Stromal cell of bone marrow (primary cell): ENCODE measurements at regions not wholly inside any gene's neighbourhood (a gene's known extent, or its start where the extent isn't known, plus 50 kb on each side); places are given as distances from the start of the nearest gene placed in this dataset.

Source experiments
- DNase-seq: peaks from one replicate; pipeline ENCODE4 v3.0.0-alpha.2; 2012; ENCODE audit warnings: low read depth

DNA sequence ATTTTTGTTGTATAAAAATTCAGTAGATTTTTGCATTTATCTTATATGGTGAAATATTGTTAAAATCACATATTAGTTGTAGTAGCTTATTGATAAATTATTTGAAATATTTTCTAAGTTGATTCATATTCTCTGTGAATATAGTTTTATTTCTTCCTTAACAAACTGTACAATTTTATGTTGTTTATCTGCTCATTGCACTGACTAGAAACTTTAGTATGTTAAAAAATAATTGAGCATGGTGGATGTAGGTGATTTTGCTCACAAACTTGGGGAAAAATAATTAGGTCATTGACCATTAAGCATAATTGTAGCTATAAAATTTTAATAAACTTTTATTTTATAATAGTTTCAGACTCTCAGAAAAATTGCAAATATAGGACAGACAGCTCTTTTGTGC lies 1445.3 kb upstream of the MIR17HG start:
- DNase-seq: no peak

DNA sequence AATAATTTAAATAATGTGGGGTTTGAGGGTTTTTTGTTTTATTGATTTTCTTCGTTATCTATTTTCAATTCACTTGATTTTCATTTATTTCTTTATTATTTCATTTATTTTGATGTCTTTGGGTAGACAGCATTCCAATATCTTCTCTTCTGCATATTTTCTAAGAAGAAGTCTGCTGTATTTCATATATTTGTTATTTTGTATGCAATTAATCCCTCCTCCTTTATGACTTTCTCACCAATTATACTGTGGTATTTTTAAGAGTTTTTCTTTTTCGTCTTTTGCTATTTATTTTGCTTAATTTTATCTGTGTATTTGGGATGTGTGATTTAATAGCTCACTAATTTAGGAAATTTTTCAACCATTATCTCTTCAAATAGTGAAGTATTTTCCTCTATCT lies 1444.4 kb upstream of the MIR17HG start:
- no peak for DNase-seq

DNA sequence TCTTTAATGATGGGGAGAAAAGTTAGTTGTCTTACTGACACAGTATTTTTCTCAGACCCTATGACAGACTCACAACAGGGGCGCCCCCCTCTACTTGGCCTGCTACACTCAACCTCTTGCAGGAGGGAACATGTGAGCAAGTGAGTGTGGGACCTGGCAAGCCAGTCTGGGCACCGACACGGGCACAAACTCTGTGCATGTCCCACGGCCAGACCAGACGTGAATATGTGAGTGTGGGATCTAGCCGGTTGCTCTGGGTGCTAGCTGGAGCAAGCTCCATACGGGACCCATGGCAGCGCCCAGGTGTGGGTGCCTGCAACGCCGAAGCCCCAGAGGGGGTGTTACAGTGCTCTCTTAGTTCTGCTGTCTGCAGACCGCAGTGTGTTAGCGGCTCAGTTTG lies 1437.3 kb upstream of the MIR17HG start:
- DNase-seq: no peak

DNA sequence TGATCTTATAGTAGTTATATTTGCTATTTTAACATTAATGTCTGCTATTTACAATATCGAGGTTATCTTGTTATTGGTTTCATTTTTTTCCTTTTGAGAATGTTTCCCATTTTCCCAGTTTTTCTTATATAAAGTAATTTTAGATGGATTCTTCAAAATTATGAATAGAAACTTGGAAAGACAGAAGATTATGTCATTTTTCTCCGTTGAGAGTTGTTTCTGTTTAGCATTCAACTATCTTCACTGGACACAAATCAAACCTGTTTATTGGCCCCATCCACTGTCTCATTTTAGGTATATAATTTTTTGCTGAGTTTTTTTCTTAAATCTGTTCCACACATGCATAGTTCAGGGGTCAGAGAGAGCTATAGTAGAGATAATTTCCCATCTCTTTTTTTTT lies 1430.9 kb upstream of the MIR17HG start:
- no peak for DNase-seq

DNA sequence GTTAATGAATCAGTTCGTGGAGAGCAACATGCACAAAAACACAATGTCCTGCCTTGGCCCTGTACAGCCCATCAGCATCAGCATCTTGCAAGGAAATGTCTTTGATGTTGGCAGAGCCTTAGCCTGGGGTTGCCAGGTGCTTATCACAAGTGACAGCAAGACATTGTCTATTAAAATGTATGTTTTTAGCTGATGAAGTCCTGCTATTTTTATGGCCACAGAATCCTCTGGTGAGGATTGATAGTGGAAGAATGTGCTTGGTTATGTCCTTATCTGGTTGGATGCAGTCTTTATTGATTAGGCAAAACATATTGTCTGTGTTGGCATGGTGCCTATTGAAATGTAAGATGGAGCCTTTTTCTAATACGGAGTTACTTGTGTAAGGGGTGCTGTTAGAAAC lies 1427.0 kb upstream of the MIR17HG start:
- no peak for DNase-seq

DNA sequence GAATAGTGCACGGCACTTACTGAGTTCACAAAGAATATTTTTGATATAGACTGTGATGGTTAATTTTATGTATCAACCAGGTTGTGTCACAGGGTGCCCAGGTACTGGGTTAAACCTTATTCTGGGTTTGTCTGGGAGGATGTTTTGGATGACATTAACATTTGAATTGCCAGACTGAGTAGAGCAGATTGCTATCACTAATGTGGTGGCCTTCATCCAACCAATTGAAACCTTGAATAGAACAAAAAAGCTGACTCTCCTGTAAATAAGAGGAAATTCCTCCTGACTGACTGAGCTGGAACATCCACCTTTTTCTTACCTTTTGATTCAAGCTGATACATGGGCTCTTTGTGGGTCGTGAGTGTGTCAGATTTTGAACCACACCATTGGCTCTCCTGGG lies 1424.4 kb upstream of the MIR17HG start:
- no peak for DNase-seq

DNA sequence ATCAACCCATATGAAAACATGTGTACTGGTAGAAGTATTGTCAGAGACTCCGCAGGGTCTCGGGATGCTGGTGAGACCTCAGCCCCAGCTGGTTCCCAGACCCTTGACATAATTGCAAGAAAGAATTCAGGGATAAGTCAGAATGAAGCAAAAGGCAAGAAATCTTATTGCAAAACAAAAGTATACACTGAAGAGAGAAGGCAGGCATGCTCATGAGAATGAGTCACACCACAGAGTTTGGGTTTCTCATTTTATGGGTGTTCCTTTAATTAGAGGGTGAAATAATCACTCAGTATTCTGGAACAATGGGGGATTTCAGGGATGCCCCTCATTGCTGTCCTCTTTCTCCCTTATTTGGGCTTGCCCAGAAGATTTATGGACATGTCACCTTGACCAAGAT lies 1423.8 kb upstream of the MIR17HG start:
- no peak for DNase-seq

DNA sequence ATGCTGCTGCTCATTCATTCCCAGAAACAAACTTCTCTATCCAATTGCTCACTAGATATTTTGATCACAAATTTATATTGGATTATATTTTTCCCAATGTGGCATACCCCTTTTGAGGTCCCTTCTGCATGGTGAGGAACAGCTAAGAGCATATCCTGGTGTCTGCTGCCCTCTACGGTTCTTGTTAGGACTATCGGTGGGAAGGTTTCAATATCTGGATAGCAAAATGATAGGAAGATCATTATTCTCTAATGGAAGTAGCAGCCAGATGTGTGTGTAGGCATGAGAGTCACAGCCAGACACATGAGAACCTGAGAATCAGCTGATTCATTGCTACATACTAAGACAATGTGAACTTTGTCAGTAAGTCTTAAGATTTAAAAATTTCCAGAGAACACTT lies 1422.4 kb upstream of the MIR17HG start:
- no peak for DNase-seq

DNA sequence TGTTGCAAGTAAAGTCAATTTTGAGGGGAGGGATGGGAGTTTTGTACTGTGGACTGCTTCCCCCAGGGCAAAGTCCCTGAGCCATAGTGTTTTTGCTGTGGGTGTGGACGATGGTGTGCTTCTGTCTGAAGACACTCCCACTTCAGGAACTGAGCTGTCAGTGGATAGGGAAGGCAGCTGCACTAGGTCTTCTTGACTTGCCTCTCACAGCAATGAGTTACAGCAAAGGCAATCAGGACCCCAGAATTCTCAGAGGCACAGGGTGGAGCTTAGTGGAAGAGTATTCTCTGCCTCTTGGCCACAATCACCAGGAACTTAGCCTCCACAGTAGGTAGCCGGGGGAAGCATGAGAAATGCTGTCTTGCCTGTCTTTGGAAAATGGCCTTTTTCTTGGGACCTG lies 1416.6 kb upstream of the MIR17HG start:
- no peak for DNase-seq

DNA sequence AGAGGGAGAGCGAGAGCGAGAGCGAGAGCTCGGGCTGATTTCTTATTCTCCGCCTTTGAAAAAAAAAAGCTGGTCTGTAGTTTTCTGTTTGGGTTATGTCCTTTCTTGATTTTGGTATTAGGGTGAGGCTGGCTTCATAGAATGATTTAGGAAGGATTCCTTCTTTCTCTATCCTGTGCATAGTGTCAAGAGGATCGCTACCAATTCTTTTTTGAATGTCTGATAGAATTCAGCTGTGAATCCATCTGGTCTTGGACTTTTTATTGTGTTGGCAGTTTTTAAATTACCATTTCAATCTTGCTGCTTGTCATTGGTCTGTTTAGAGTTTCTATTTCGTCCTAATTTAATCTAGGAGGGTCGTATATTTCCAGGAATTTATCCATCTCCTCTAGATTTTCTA lies 1414.6 kb upstream of the MIR17HG start:
- no peak for DNase-seq

DNA sequence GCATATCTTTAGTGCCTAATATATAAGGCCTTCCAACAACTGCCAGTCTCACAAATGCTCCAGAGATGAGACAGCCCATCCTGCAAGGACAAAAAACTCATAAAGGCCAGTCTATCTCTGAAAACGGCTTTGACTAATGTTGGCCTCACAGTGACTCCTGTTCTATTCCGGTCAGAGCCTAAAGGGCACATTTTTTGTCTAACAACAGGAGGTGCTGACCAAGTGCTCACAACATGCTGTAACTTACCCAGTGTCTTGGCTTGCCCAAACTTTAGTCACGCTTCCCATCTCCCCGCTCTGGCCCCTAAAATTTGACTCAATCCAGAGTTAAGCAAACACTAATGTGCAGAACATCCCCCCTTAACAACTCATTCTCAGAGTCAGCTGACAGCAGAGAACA lies 1411.2 kb upstream of the MIR17HG start:
- DNase-seq: no peak

DNA sequence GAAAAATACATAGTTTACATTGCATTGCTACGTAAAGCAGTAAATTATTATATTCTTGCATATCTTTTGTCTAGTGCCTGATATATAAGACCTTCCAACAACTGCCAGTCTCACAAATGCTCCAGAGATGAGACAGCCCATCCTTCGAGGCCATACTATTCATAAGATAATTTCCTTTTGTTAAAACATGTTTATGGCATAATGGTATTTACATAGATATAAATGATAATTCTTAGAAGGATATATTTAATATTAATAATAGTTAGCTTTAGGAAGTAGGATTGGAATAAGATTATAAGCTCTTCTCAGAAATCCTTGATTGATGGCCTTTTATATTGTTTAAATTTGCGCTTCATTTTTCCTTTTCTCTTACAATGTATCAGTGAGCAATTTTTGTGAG lies 1410.1 kb upstream of the MIR17HG start:
- no peak for DNase-seq

DNA sequence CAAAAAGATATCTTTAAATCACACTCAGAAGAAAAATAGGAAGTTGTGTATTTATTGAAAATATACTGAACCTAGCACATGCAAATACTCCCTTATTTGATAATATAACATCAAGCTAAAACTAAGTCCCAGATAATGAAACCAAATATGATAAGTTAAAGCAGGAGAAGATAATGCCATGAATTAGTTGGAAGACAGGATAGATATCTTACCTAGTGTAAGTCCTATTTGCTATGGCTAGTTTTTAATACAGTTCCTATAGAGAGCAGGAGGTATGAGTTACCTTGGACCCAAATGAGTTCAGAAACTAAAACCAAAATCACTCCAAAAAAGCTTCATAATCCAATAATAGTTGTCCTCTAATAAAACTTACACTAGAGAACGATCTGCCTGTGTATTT lies 1407.1 kb upstream of the MIR17HG start:
- DNase-seq: no peak

DNA sequence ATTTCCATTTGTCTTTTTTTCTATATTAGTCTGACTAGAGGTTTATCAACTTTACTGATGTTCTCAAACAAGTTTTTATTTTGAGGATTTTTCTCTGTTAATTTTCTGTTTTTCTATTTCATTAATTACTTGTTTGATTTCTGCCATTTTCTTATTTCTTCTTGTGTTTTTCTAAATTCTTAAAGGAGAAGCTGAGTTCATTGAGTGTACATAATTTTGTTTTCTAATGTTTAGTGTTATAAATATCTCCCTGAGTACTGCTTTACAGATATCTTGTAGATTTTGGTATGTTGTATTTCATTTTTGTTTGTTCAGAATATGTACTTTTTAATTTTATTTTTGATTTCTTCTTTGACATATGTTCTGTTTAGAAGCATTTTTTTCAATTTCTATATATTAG lies 1404.3 kb upstream of the MIR17HG start:
- DNase-seq: no peak

DNA sequence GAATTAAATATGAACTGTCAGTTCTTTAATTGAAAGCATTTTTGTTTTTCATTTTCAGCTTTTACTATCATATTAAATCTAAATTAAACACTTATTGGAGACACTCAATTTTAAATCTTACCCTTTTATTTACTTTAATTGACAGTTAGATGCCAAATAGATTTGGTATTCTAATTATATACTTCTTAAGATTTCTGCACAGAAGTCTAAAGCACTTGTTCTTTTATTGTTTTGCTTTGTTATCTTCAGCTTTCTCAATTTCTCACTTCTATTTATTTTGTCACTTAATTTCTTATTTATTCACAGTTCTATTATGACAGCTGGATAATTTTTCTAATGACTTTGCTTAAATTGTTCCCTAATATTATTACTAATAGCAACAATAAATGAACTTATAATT lies 1397.3 kb upstream of the MIR17HG start:
- DNase-seq: no peak

DNA sequence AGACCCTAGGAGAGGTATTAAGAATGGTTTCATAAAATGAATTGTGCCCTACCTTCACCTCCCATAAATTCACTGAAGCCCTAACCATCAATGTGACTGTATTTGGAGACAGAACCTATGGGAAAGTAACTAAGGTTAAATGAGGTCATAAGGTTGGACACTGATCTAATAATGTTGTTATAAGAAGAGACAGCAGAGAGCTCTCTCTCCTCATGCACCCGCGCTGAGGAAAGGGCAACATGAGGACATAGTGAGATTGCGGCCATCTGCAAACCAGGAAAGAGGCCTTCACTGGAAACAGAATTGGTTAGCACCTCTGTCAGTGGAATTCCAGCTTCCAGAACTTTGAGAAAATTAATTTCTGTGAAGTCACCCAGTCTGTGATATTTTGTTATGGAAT lies 1396.1 kb upstream of the MIR17HG start:
- DNase-seq: no peak

DNA sequence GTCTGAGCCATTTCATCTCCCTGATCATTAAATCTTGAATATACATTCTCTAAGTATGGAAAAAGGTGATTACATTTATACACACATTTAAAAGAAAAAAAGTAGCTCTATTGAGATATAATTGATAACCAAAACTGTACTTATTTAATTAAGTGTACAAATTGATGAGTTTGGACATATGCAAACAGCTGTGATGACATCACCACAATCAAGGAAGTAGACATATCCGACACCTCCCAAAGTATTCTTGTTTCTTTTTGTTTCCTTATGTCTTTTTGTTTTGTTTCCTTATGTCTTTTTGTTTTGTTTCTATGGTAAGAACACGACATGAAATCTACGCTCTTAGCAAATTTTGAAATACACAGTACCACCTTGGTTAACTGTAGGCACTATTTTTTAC lies 1393.9 kb upstream of the MIR17HG start:
- DNase-seq: no peak

DNA sequence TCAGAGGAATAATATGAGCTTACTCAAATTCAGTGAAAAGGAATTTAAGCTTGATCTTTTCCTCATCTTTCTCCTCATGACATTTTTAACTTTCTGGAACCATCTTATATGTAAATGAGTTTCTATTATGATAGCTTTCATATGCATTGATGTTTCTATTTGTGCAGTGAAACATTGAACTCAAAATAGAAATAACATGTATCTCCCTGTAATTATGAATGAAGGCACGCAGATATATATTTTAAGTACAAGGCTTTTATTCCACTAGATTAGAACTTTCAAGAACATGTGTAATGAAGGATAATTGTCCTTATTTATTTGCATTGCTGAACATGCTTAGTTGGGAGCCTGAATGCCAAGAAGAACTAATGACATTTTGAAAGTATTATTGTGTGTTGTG lies 1391.7 kb upstream of the MIR17HG start:
- DNase-seq: no peak

DNA sequence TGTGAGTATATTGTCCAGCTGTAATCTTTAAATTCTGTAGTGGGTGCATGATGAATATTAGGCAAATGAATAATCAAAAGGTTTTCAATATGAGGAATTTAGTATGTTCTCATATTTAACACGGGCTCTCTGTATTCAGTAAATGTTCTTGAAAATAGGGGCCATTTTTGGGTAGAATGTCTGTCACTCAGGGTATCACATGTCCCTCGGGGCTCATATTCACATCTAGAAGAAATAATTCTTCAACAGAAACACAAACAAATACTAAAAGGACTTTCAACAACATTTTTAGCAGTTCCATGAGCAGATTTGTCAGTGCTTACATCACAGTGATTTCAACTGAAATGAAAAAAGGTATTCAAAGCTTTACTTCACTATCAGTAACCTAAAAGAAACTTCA lies 1388.4 kb upstream of the MIR17HG start:
- no peak for DNase-seq

DNA sequence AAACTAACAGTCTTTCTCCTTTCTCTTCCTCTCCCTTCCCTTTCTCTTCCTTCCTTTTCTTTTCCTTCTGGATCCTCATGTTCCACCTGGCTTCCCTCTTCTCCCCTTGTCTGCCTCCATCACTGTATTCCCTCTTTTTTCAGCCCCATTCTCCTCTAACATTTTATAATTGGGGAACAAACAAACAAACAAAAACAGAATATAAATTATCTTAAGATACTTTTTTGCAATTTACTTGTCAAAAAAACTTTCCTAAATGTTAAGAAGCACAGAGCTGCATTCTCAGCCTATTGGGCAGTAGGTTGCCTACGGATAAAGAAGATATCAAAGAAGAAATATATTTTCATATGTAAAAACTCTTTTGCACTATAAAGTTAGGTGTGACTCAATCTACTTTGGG lies 1382.2 kb upstream of the MIR17HG start:
- DNase-seq: no peak

DNA sequence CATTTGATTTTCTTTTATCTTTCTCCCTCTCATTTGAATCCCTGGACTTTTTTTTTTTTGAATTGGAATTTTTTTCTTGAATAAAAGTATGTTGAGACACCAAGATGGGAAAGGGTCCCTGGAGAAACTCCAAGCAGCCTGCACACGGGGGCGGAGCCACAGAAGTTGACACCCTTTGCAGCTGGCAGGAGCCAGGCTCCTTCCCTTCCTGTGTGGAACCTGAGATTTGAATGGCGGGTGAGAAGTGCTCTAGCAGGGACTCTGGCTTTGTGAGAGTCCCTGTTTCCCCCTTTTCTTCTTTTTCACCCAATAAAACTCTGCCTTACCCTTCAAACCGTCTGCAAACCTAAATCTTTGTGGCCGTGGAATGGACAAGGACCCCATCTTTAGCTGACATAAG lies 1381.0 kb upstream of the MIR17HG start:
- DNase-seq: no peak

DNA sequence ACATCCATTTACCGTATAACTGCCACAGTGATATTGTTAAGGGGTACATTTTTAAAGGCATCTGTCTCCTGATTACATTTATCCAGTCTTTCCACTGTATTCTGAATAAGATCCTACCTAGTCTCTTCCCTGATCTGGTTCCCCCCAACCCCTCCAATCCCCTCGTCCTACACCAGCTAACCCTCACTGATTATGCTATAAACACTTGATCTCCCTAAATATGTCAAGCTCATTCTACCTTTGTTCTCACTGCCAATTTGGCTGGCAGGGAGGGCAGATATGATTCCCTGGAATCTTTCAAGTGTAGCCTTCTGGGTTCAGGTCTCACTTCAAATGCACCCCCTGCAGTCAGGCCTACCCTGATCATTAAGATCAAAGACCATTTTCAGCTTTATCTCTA lies 1379.8 kb upstream of the MIR17HG start:
- no peak for DNase-seq

DNA sequence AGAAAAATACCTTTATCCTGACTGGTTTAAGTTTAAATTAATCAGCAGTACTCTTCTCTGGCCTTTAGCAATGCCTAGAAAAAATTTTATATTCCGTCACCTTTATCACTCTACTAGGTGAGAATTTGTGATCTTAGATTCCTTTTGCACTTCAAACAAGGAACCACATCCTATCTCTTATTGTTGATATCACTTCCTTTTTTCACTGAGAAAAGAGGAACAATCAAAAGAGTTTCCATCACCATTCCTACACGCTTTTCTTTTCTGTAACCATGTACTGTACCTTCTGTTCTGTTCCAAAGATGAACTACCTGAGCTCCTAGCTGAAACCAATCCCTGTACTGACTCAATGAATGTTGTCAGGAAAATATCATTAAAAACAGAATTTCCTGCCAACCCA lies 1379.0 kb upstream of the MIR17HG start:
- DNase-seq: no peak

DNA sequence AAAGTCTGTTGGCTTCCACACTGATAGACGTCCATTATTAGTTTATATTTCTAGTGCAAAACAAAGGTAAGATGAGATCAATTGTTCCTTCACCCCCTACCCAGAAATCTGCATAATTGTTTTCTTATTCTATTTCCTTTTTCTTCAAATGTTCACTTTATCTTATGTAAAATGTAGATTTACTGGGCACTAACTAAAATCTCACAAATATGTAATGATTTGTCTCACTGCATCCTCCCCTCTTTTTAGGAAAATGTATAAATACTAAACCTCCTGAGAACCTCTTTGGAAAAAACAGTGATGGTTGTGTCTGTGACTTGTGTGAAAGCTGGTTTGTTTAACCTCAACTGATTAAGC lies 1377.2 kb upstream of the MIR17HG start:
- no peak for DNase-seq

DNA sequence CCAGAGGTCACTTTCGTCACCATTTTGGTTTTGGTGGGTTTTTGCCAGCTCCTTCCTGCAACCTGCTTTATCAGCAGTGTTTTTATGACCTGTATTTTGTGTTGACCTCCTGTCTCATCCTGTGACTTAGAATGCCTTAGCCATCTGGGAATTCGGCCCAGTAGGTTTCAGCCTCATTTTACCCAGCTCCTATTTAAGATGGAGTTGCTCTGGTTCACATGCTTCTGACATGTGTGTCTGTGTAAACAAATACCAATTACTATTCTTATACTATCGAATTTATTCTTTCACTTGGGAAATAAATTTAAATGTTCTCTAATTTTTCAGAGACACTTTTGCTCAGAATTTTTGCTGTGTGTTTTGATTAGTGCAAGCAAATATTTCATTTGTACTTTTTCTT lies 1370.3 kb upstream of the MIR17HG start:
- no peak for DNase-seq

DNA sequence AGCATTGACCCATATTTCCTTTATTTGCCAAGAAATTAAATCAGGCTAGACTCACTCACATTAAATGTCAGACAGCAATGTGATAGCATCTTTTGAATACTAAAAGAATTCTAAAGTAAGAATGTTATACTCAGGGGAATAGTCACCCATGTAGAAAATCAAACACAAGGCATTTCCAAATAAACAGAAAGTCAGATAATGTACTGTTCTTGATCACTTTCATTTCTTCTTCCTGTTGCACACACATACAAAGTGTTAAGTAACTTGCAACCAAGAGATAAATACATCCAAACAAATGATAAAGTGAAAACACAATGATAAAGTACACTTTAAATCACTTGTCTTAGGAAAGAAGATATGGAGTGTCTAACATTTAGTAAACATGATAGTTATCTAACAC lies 1366.6 kb upstream of the MIR17HG start:
- no peak for DNase-seq
